H1 (cell line): ENCODE measurements at regions not wholly inside any gene's neighbourhood (a gene's known extent, or its start where the extent isn't known, plus 50 kb on each side); places are given as distances from the start of the nearest gene placed in this dataset.

Source experiments
- CTCF ChIA-PET: fragments of 300-600 bp; sonication (Branson Sonifier 250); formaldehyde crosslinking; loops from one replicate; lab custom pipeline; 2021; ENCODE audit not compliant: partially characterized antibody; lab: Charles Lee
- POLR2A ChIA-PET: fragments of 300-600 bp; sonication (Branson Sonifier 250); formaldehyde crosslinking; loops from one replicate; lab custom pipeline; 2021; ENCODE audit warnings: inconsistent platforms; ENCODE audit not compliant: partially characterized antibody; lab: Charles Lee
- DNase-seq, 2 experiments: peaks; one replicate each; pipeline versions ENCODE4 v3.0.0 to v3.0.0-alpha.2; 2010 to 2022; ENCODE audit warnings: low spot score in 2 of 2, low read depth in 1 of 2, mixed read lengths in 1 of 2
- FAIRE-seq: peaks from 2 replicates; lab custom pipeline; 2011; peaks lifted over from hg19 to GRCh38; lab: Jason Lieb, UNC
- H2AFZ ChIP-seq: 2 replicates; pipeline ENCODE4 v1.8.1; 2012; ENCODE audit warnings: low read length, inconsistent platforms
- H2AK5ac ChIP-seq: 2 replicates; pipeline ENCODE4 v1.6.1; 2013; ENCODE audit warnings: low read depth, low read length
- H2BK120ac ChIP-seq: replicated peaks from 2 replicates; pipeline ENCODE3; 2013; ENCODE audit warnings: low read depth, low read length, inconsistent platforms
- H2BK12ac ChIP-seq: 2 replicates; pipeline ENCODE4 v1.6.1; 2013; ENCODE audit warnings: low read depth, low read length
- H2BK15ac ChIP-seq: 2 replicates; pipeline ENCODE4 v1.6.1; 2013; ENCODE audit warnings: low read length
- H2BK20ac ChIP-seq: 2 replicates; pipeline ENCODE4 v1.6.1; 2013; ENCODE audit warnings: low read length
- H2BK5ac ChIP-seq: 2 replicates; pipeline ENCODE4 v1.6.1; 2013; ENCODE audit warnings: low read depth, low read length
- H3K14ac ChIP-seq: 2 replicates; pipeline ENCODE4 v1.6.1; 2013; ENCODE audit warnings: inconsistent platforms; ENCODE audit not compliant: insufficient read length
- H3K18ac ChIP-seq: 2 replicates; pipeline ENCODE4 v1.6.1; 2013; ENCODE audit warnings: low read length; ENCODE audit errors: extremely low read depth
- H3K23ac ChIP-seq: 2 replicates; pipeline ENCODE4 v1.6.1; 2013; ENCODE audit warnings: inconsistent platforms; ENCODE audit not compliant: insufficient read length
- H3K23me2 ChIP-seq: 2 replicates; pipeline ENCODE4 v1.6.1; 2013; ENCODE audit warnings: low read depth, low read length
- H3K27ac ChIP-seq: 2 replicates; pipeline ENCODE4 v1.6.1; 2011; ENCODE audit warnings: low read depth, low read length, inconsistent platforms
- H3K27me3 ChIP-seq, 4 experiments: replicated peaks in 1 of 4; 1 replicate in 1 of 4; 2 replicates in 3 of 4; pipeline versions ENCODE4 v1.6.1 to v1.8.1; 2011 to 2013; ENCODE audit warnings: low read length in 3 of 4, mild to moderate bottlenecking in 3 of 4, inconsistent platforms in 2 of 4, mixed read lengths in 2 of 4, moderate library complexity in 1 of 4; ENCODE audit not compliant: control insufficient read depth in 3 of 4, insufficient read depth in 3 of 4; ENCODE audit errors: extremely low read depth in 1 of 4
- H3K36me3 ChIP-seq, 4 experiments: 2 replicates each; pipeline versions ENCODE4 v1.6.1 to v1.8.1; 2011 to 2013; ENCODE audit warnings: mild to moderate bottlenecking in 4 of 4, low read length in 3 of 4, moderate library complexity in 2 of 4, control low read depth in 1 of 4, inconsistent platforms in 1 of 4; ENCODE audit not compliant: insufficient read depth in 4 of 4, control insufficient read depth in 2 of 4
- H3K4ac ChIP-seq: replicated peaks from 2 replicates; pipeline ENCODE3; 2013; ENCODE audit warnings: low read length, low read depth, mixed read lengths, inconsistent platforms; ENCODE audit not compliant: insufficient read length
- H3K4me1 ChIP-seq, 4 experiments: replicated peaks in 1 of 4; 1 replicate in 1 of 4; 2 replicates in 3 of 4; pipeline versions ENCODE4 v1.6.1 to v1.8.1; 2011 to 2013; ENCODE audit warnings: low read length in 3 of 4, inconsistent platforms in 2 of 4, mixed read lengths in 1 of 4; ENCODE audit not compliant: insufficient read depth in 4 of 4, control insufficient read depth in 3 of 4
- H3K4me2 ChIP-seq, 2 experiments: 2 replicates each; pipeline versions ENCODE4 v1.6.1 to v1.8.1; 2011 to 2013; ENCODE audit warnings: low read depth in 2 of 2, low read length in 2 of 2, control low read depth in 1 of 2, inconsistent platforms in 1 of 2, mild to moderate bottlenecking in 1 of 2; ENCODE audit not compliant: insufficient read depth in 1 of 2
- H3K4me3 ChIP-seq, 4 experiments: fragments of 200-600, 300-600 bp in 1 of 4; sonication (generic), shearing (Covaris generic), sonication (Bioruptor Twin) in 1 of 4; 2 replicates each; pipeline versions ENCODE4 v1.5.1 to v1.8.1; 2011 to 2016; ENCODE audit warnings: low read length in 4 of 4, low read depth in 3 of 4, control low read depth in 2 of 4, inconsistent platforms in 2 of 4, mild to moderate bottlenecking in 2 of 4, mixed read lengths in 1 of 4, moderate library complexity in 1 of 4; ENCODE audit not compliant: insufficient read depth in 2 of 4; ENCODE audit errors: extremely low read depth in 1 of 4
- H3K56ac ChIP-seq: replicated peaks from 2 replicates; pipeline ENCODE3; 2013; ENCODE audit warnings: low read depth, mild to moderate bottlenecking, mixed read lengths, low read length, inconsistent platforms; ENCODE audit not compliant: insufficient read length
- H3K79me1 ChIP-seq: 2 replicates; pipeline ENCODE4 v1.6.1; 2013; ENCODE audit warnings: low read depth, low read length, control low read depth
- H3K79me2 ChIP-seq, 2 experiments: 2 replicates each; pipeline versions ENCODE4 v1.6.1 to v1.8.1; 2012 to 2013; ENCODE audit warnings: low read length in 2 of 2, mild to moderate bottlenecking in 2 of 2, inconsistent platforms in 1 of 2; ENCODE audit not compliant: insufficient read depth in 2 of 2, control insufficient read depth in 1 of 2
- H3K9ac ChIP-seq, 4 experiments: replicated peaks in 1 of 4; 1 replicate in 1 of 4; 2 replicates in 3 of 4; pipeline versions ENCODE4 v1.6.1 to v1.8.1; 2011 to 2013; ENCODE audit warnings: low read depth in 3 of 4, low read length in 3 of 4, control low read depth in 2 of 4, mild to moderate bottlenecking in 2 of 4, moderate library complexity in 2 of 4, inconsistent platforms in 1 of 4; ENCODE audit errors: extremely low read depth in 1 of 4
- H3K9me3 ChIP-seq, 2 experiments: 2 replicates each; pipeline versions ENCODE4 v1.6.1 to v1.8.1; 2012 to 2013; ENCODE audit warnings: mild to moderate bottlenecking in 2 of 2, moderate library complexity in 2 of 2, control low read depth in 1 of 2, inconsistent platforms in 1 of 2, low read depth in 1 of 2, low read length in 1 of 2, mixed read lengths in 1 of 2; ENCODE audit not compliant: insufficient read depth in 2 of 2
- H4K20me1 ChIP-seq, 2 experiments: replicated peaks in 1 of 2; 2 replicates each; pipeline versions ENCODE3 to v1.8.1; 2011 to 2013; ENCODE audit warnings: inconsistent platforms in 2 of 2, low read length in 2 of 2, mild to moderate bottlenecking in 1 of 2; ENCODE audit not compliant: insufficient read depth in 2 of 2, control insufficient read depth in 1 of 2
- H4K5ac ChIP-seq: 2 replicates; pipeline ENCODE4 v1.6.1; 2013; ENCODE audit warnings: low read length, low read depth, mixed read lengths, inconsistent platforms; ENCODE audit not compliant: insufficient read length
- H4K8ac ChIP-seq: 2 replicates; pipeline ENCODE4 v1.8.0; 2013; ENCODE audit warnings: mild to moderate bottlenecking, moderate library complexity, low read length, inconsistent platforms; ENCODE audit not compliant: insufficient read depth; ENCODE audit errors: extremely low read depth
- H4K91ac ChIP-seq: replicated peaks from 2 replicates; pipeline ENCODE3; 2013; ENCODE audit warnings: low read length, mixed read lengths, inconsistent platforms; ENCODE audit not compliant: insufficient read length
- BCL11A ChIP-seq, 2 experiments: IDR thresholded peaks; one replicate each; pipeline ENCODE4 v1.6.1; 2011; ENCODE audit warnings: low read depth in 2 of 2, low read length in 2 of 2, mild to moderate bottlenecking in 2 of 2
- CBX5 ChIP-seq: fragments of 300-800, 300-1000 bp; sonication (generic); IDR thresholded peaks from 2 replicates; pipeline ENCODE4 v1.7.1; 2016; ENCODE audit warnings: antibody characterized with exemption, low read length, low read depth
- CHD2 ChIP-seq: IDR thresholded peaks from 2 replicates; pipeline ENCODE4 v1.6.1; 2012; ENCODE audit warnings: low read length, improper control_type of control experiment
- EP300 ChIP-seq, 2 experiments: IDR thresholded peaks; 1 replicate in 1 of 2; 2 replicates in 1 of 2; pipeline ENCODE4 v1.6.1; 2011 to 2012; ENCODE audit warnings: low read depth in 2 of 2, low read length in 2 of 2, mild to moderate bottlenecking in 2 of 2, borderline replicate concordance in 1 of 2, inconsistent platforms in 1 of 2, moderate library complexity in 1 of 2
- GTF2F1 ChIP-seq: IDR thresholded peaks from 2 replicates; pipeline ENCODE4 v1.6.1; 2012; ENCODE audit warnings: low read depth, low read length, improper control_type of control experiment, borderline replicate concordance
- JUN ChIP-seq: IDR thresholded peaks from 2 replicates; pipeline ENCODE4 v1.6.1; 2011; ENCODE audit warnings: low read depth, mild to moderate bottlenecking, improper control_type of control experiment, low read length
- MAX ChIP-seq: IDR thresholded peaks from 2 replicates; pipeline ENCODE4 v1.6.1; 2012; ENCODE audit warnings: inconsistent platforms
- PHF8 ChIP-seq: fragments of 200-600 bp; sonication (generic); conservative IDR thresholded peaks from 2 replicates; pipeline ENCODE4 v1.7.1; 2012; ENCODE audit warnings: low read depth, mild to moderate bottlenecking, inconsistent platforms, low read length, moderate library complexity
- RNF2 ChIP-seq: fragments of 200-900, 300-1000 bp; sonication (generic); IDR thresholded peaks from 2 replicates; pipeline ENCODE4 v1.7.1; 2016; ENCODE audit warnings: borderline replicate concordance, low read depth, mild to moderate bottlenecking, antibody characterized with exemption, low read length; ENCODE audit not compliant: poor library complexity, severe bottlenecking; ENCODE audit errors: missing control alignments
- SIN3A ChIP-seq, 2 experiments: IDR thresholded peaks in 1 of 2; conservative IDR thresholded peaks in 1 of 2; 2 replicates each; pipeline ENCODE4 v1.6.1; 2011 to 2012; ENCODE audit warnings: low read length in 2 of 2, improper control_type of control experiment in 1 of 2, low read depth in 1 of 2, mild to moderate bottlenecking in 1 of 2
- SP2 ChIP-seq: IDR thresholded peaks from 2 replicates; pipeline ENCODE4 v1.6.1; 2012; ENCODE audit warnings: mild to moderate bottlenecking, low read length, inconsistent platforms
- SUZ12 ChIP-seq: fragments of 200-600 bp; sonication (generic); IDR thresholded peaks from 2 replicates; pipeline ENCODE4 v1.6.1; 2012; ENCODE audit warnings: mild to moderate bottlenecking, inconsistent platforms, low read length, moderate library complexity, mixed read lengths
- TAF1 ChIP-seq: IDR thresholded peaks from 2 replicates; pipeline ENCODE4 v1.6.1; 2011; ENCODE audit warnings: mild to moderate bottlenecking, low read depth, low read length
- TCF12 ChIP-seq: IDR thresholded peaks from 2 replicates; pipeline ENCODE4 v1.6.1; 2011; ENCODE audit warnings: low read depth, mild to moderate bottlenecking, low read length
- ZNF274 ChIP-seq: IDR thresholded peaks from 2 replicates; pipeline ENCODE4 v1.7.0; 2012; ENCODE audit warnings: low read length, borderline replicate concordance; ENCODE audit errors: extremely low read depth
- WGBS, 2 experiments: shearing (Covaris generic) in 1 of 2; methylation state at CpG; one replicate each; pipeline versions ENCODE4 v1.1.6 to v1.1.7; 2013 to 2015; ENCODE audit warnings: low lambda C conversion rate in 2 of 2, mixed read lengths in 2 of 2, inconsistent platforms in 1 of 2, low coverage in 1 of 2, missing lambda C conversion rate in 1 of 2; ENCODE audit not compliant: insufficient replicate concordance in 2 of 2, insufficient coverage in 1 of 2, insufficient read length in 1 of 2; ENCODE audit errors: extremely low coverage in 1 of 2, missing lambda C conversion rate in 1 of 2; 5-methylcytosine and 5-hydroxymethylcytosine counted together

DNA sequence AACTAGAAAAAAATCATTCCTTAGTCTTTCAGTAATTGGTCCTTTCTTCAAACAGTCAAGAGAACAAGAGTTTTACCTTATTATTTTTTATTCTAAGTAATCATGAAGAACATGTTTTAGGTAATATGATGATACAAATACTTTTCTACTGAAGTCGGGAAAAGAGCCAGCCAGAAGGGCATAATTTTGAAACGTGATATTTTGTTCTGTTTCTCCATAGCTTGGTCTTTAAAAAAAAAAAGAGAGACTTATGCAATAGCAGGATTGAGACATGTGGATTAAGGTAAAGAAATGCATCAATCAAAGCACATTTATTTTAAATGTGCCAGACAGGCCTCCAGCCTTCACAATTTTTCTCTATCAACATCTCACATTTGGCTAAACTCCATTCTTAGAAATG, 1016.8 kb downstream of the CNTNAP5 start:
- Histone ChIP-seq H2BK5ac (no peak overlapping the region), H4K5ac (no peak overlapping the region), H2AK5ac (no peak overlapping the region), H4K91ac (no peak overlapping the region), H3K14ac (no peak overlapping the region), H2BK120ac (no peak overlapping the region), H2BK20ac (no peak overlapping the region), H3K9ac (no peak overlapping the region), H3K27ac (no peak overlapping the region), H4K20me1 (no peaks in the 10 kb centered on the region), H3K4me2 (no peak overlapping the region), H3K23ac (no peak overlapping the region), H3K56ac (no peak overlapping the region), H3K4me1 (no peaks in the 10 kb centered on the region), H2BK12ac (no peak overlapping the region), H3K36me3 (no peaks in the 10 kb centered on the region), H2BK15ac (no peak overlapping the region), H3K4ac (no peak overlapping the region), H3K23me2 (no peaks in the 10 kb centered on the region), H3K9me3 (peaks cover 0 to 5% of the 10 kb centered on the region in 2 experiments; a peak in 1 of 4 replicates), H3K4me3 (no peak overlapping the region), H3K79me2 (no peaks in the 10 kb centered on the region), H4K8ac (no peak overlapping the region), H2AFZ (no peak overlapping the region), H3K18ac (no peak overlapping the region), H3K27me3 (no peaks in the 10 kb centered on the region), H3K79me1 (no peaks in the 10 kb centered on the region)
- 100% methylated on average over 2 of the region's 2 CpGs; no CpG with 5 or more reads in 1 of the 2 experiments for WGBS, 2 experiments
- DNase-seq (no peak), FAIRE-seq (no peak)
- ChIA-PET CTCF (no interaction called here), POLR2A (no interaction called here)
- TF ChIP-seq SUZ12 (no peak), PHF8 (no peak), CBX5 (no peak), MAX (no peak), ZNF274 (no peak), JUN (no peak), SP2 (no peak), EP300 (IDR thresholded peaks at IDR 0.05; ENCODE audit: borderline replicate concordance in 1 of 2, low read depth in 2 of 2, low read length in 2 of 2) (no peak), GTF2F1 (no peak), SIN3A (conservative IDR thresholded peaks at IDR 0.05 in 1 of 2, IDR thresholded peaks at IDR 0.05 in 1 of 2; ENCODE audit: low read depth in 1 of 2, low read length in 2 of 2) (no peak), TAF1 (no peak), TCF12 (no peak), CHD2 (no peak), BCL11A (IDR thresholded peaks at IDR 0.05; ENCODE audit: low read depth in 2 of 2, low read length in 2 of 2) (no peak), RNF2 (no peak)
